ENCODE measurements at regions not wholly inside any gene's neighbourhood (a gene's known extent, or its start where the extent isn't known, plus 50 kb on each side); places are given as distances from the start of the nearest gene placed in this dataset.

- Histone ChIP-seq H3K27ac (ENCODE audit: low read depth, low read length) (no peak overlapping the region), H2AFZ (ENCODE audit: low read depth, low read length, poor library complexity, severe bottlenecking) (no peak overlapping the region), H3K79me2 (ENCODE audit: insufficient read depth, low read length) (no peaks in the 10 kb centered on the region), H3K9me2 (ENCODE audit: insufficient read depth) (no peaks in the 10 kb centered on the region), H3K9me3 (ENCODE audit: control insufficient read depth in 1 of 2, insufficient read depth in 1 of 2, low read depth in 1 of 2, low read length in 2 of 2) (no peaks in the 10 kb centered on the region), H3K4me2 (ENCODE audit: low read length) (no peak overlapping the region), H3K36me3 (ENCODE audit: control insufficient read depth in 1 of 2, insufficient read depth in 2 of 2, low read length in 2 of 2) (no peaks in the 10 kb centered on the region), H4K20me1 (ENCODE audit: insufficient read depth) (no peaks in the 10 kb centered on the region), H3K9ac (ENCODE audit: low read length) (no peak overlapping the region), H3K4me1 (ENCODE audit: control insufficient read depth in 1 of 2, insufficient read depth in 2 of 2, low read length in 2 of 2) (no peaks in the 10 kb centered on the region), H3K27me3 (ENCODE audit: insufficient read depth, low read length) (no peaks in the 10 kb centered on the region), H3K4me3 (replicated peaks in 1 of 2; ENCODE audit: low read depth in 1 of 2, low read length in 2 of 2) (no peak overlapping the region)
- BruUV-seq (replicated peaks), result no TSS peak
- ChIA-PET RAD21 (ENCODE audit: low non-redundant PET in 1 of 2, low total read pairs in 2 of 2, uncharacterized antibody in 2 of 2, unreplicated experiment in 2 of 2) (no interaction called here), POLR2A (no interaction called here), CTCF (no interaction called here)
- intact Hi-C loops (cut with micrococcal nuclease), result no loop called here
- no peak for TF ChIP-seq FOSL1 (IDR thresholded peaks at IDR 0.05; ENCODE audit: low read depth)
- no peak for TF ChIP-seq RAD21 (IDR thresholded peaks at IDR 0.05; ENCODE audit: low read depth)
- no peak for TF ChIP-seq EZH2 (IDR thresholded peaks at IDR 0.05)
- TF ChIP-seq CTCF (IDR thresholded peaks at IDR 0.05 in 2 of 3, conservative IDR thresholded peaks at IDR 0.05 in 1 of 3; ENCODE audit: borderline replicate concordance in 1 of 3, insufficient read depth in 1 of 3, low read depth in 2 of 3, low read length in 2 of 3), result no peak
- no peak for TF ChIP-seq ZFX (IDR thresholded peaks at IDR 0.05)
- TF ChIP-seq YY1 (IDR thresholded peaks at IDR 0.05; ENCODE audit: extremely low read depth, insufficient replicate concordance, low read depth, low read length), result no peak
- DNase-seq (ENCODE audit: low read depth, low spot score) (no peak), ATAC-seq (no peak)
Measured at GRCh38 chr14:104266631-104267575, 128.5 kb downstream of the KIF26A start.

DNA sequence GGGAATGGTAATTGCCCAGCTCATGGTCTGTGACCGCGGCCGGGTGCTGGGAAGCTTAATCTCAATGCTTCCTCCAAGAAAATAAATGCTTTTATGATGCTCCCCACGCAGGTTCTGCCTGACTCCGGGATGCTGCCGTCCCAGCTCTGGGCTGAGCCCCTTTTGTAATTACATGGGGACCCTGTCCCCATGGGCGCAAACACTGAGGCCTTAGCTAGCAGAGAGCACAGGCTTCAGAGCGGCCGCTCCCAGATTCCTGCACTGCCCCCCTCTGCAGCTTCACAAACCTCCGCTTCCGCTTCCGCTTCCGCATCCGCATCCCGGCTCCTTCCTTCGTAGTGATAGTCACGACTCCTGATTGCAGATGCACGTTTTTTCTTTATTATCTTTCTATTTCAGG lies 129.5 kb downstream of the KIF26A start:
- Histone ChIP-seq H3K79me2 (ENCODE audit: insufficient read depth, low read length) (no peaks in the 10 kb centered on the region), H3K9me2 (ENCODE audit: insufficient read depth) (no peaks in the 10 kb centered on the region), H3K9ac (ENCODE audit: low read length) (no peak overlapping the region), H4K20me1 (ENCODE audit: insufficient read depth) (no peaks in the 10 kb centered on the region), H3K27ac (ENCODE audit: low read depth, low read length) (no peak overlapping the region), H2AFZ (ENCODE audit: low read depth, low read length, poor library complexity, severe bottlenecking) (no peak overlapping the region), H3K4me2 (ENCODE audit: low read length) (no peak overlapping the region), H3K27me3 (ENCODE audit: insufficient read depth, low read length) (no peaks in the 10 kb centered on the region), H3K4me3 (replicated peaks in 1 of 2; ENCODE audit: low read depth in 1 of 2, low read length in 2 of 2) (no peak overlapping the region), H3K4me1 (ENCODE audit: control insufficient read depth in 1 of 2, insufficient read depth in 2 of 2, low read length in 2 of 2) (no peaks in the 10 kb centered on the region), H3K9me3 (ENCODE audit: control insufficient read depth in 1 of 2, insufficient read depth in 1 of 2, low read depth in 1 of 2, low read length in 2 of 2) (no peaks in the 10 kb centered on the region), H3K36me3 (ENCODE audit: control insufficient read depth in 1 of 2, insufficient read depth in 2 of 2, low read length in 2 of 2) (no peaks in the 10 kb centered on the region)
- CTCF ChIA-PET, result no interaction called here
- POLR2A ChIA-PET, result no interaction called here
- ATAC-seq (no peak), DNase-seq (ENCODE audit: low read depth, low spot score) (no peak)
- BruUV-seq (replicated peaks), result no TSS peak
- intact Hi-C loops (cut with micrococcal nuclease), result no loop called here
- RAD21 ChIA-PET (ENCODE audit: low non-redundant PET in 1 of 2, low total read pairs in 2 of 2, uncharacterized antibody in 2 of 2, unreplicated experiment in 2 of 2), result no interaction called here
- TF ChIP-seq FOSL1 (IDR thresholded peaks at IDR 0.05; ENCODE audit: low read depth), result no peak
- TF ChIP-seq CBX3 (IDR thresholded peaks at IDR 0.05; ENCODE audit: low read depth), result no peak
- TF ChIP-seq JUND (IDR thresholded peaks at IDR 0.05), result no peak
- TF ChIP-seq, protein P1, sequence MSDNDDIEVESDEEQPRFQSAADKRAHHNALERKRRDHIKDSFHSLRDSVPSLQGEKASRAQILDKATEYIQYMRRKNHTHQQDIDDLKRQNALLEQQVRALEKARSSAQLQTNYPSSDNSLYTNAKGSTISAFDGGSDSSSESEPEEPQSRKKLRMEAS (IDR thresholded peaks at IDR 0.05), result no peak
- no peak for TF ChIP-seq POLR2A (IDR thresholded peaks at IDR 0.05; ENCODE audit: borderline replicate concordance, extremely low read depth, insufficient read depth, insufficient read length)
- no peak for TF ChIP-seq POLR2AphosphoS5 (IDR thresholded peaks at IDR 0.05; ENCODE audit: low read depth, low read length)
- no peak for TF ChIP-seq SRF (IDR thresholded peaks at IDR 0.05; ENCODE audit: low read depth)
- TF ChIP-seq EZH2 (IDR thresholded peaks at IDR 0.05), result no peak
- TF ChIP-seq ZBTB33 (IDR thresholded peaks at IDR 0.05; ENCODE audit: extremely low read depth, insufficient replicate concordance, low read length), result no peak
- TF ChIP-seq YY1 (IDR thresholded peaks at IDR 0.05; ENCODE audit: extremely low read depth, insufficient replicate concordance, low read depth, low read length), result no peak
- no peak for TF ChIP-seq ZFX (IDR thresholded peaks at IDR 0.05)
- no peak for TF ChIP-seq EZH2phosphoT487 (IDR thresholded peaks at IDR 0.05; ENCODE audit: borderline replicate concordance)
- no peak for TF ChIP-seq ELF1 (IDR thresholded peaks at IDR 0.05; ENCODE audit: borderline replicate concordance, low read depth)
- TF ChIP-seq EGR1 (IDR thresholded peaks at IDR 0.05; ENCODE audit: low read depth), result no peak
